Endothelial cell of umbilical vein (primary cell): ENCODE measurements at regions not wholly inside any gene's neighbourhood (a gene's known extent, or its start where the extent isn't known, plus 50 kb on each side); places are given as distances from the start of the nearest gene placed in this dataset.

Source experiments
- BruUV-seq: library from RNA; stranded (reverse); fragments of 400-500 nt; replicated peaks from 2 replicates; lab custom pipeline; 2021; lab: Mats Ljungman, UMichigan
- CTCF ChIA-PET: fragments of 300-600, 350-600 bp; sonication (Branson Sonifier 250); formaldehyde crosslinking; loops from one replicate; lab custom pipeline; 2021; ENCODE audit warnings: antibody characterized with exemption, inconsistent platforms; lab: Charles Lee
- POLR2A ChIA-PET: fragments of 300-600, 350-600 bp; sonication (Branson Sonifier 250); formaldehyde crosslinking; loops from one replicate; lab custom pipeline; 2021; ENCODE audit warnings: antibody characterized with exemption, inconsistent platforms; lab: Charles Lee
- DNase-seq: peaks from one replicate; pipeline ENCODE4 v3.0.0-alpha.2; 2011; ENCODE audit warnings: low read depth, low spot score
- FAIRE-seq: peaks from 2 replicates; lab custom pipeline; 2011; peaks lifted over from hg19 to GRCh38; lab: Jason Lieb, UNC
- H2AFZ ChIP-seq: 2 replicates; pipeline ENCODE4 v1.6.0; 2012; ENCODE audit warnings: low read depth, low read length, control low read depth, inconsistent platforms
- H3K27ac ChIP-seq: 2 replicates; pipeline ENCODE4 v1.5.1; 2011; ENCODE audit warnings: low read depth, mild to moderate bottlenecking, control low read depth, low read length, moderate library complexity; ENCODE audit not compliant: insufficient read depth
- H3K27me3 ChIP-seq, 2 experiments: 2 replicates each; pipeline versions ENCODE4 v1.6.0 to v1.6.1; 2011; ENCODE audit warnings: low read length in 2 of 2, mixed read lengths in 1 of 2; ENCODE audit not compliant: control insufficient read depth in 2 of 2, insufficient read depth in 2 of 2
- H3K36me3 ChIP-seq, 2 experiments: 2 replicates in 1 of 2; 3 replicates in 1 of 2; pipeline ENCODE4 v1.5.1; 2011; ENCODE audit warnings: low read length in 2 of 2, mild to moderate bottlenecking in 1 of 2, moderate library complexity in 1 of 2; ENCODE audit not compliant: control insufficient read depth in 2 of 2, insufficient read depth in 2 of 2; ENCODE audit errors: extremely low read depth in 1 of 2
- H3K4me1 ChIP-seq: 3 replicates; pipeline ENCODE4 v1.5.1; 2011; ENCODE audit warnings: mild to moderate bottlenecking, low read length; ENCODE audit not compliant: control insufficient read depth, insufficient read depth; ENCODE audit errors: extremely low read depth
- H3K4me2 ChIP-seq: 2 replicates; pipeline ENCODE4 v1.6.1; 2011; ENCODE audit warnings: low read length, control low read depth, mixed read lengths; ENCODE audit not compliant: insufficient read depth
- H3K4me3 ChIP-seq, 3 experiments: fragments of 200-600 bp in 1 of 3; sonication (generic), shearing (Covaris generic) in 1 of 3; replicated peaks in 1 of 3; 2 replicates each; pipeline ENCODE4 v1.5.1; 2011 to 2016; ENCODE audit warnings: control low read depth in 3 of 3, low read length in 3 of 3, mild to moderate bottlenecking in 2 of 3, inconsistent platforms in 1 of 3, low read depth in 1 of 3, moderate library complexity in 1 of 3; ENCODE audit not compliant: insufficient read depth in 1 of 3
- H3K79me2 ChIP-seq: 2 replicates; pipeline ENCODE4 v1.6.0; 2012; ENCODE audit warnings: low read length, inconsistent platforms; ENCODE audit not compliant: control insufficient read depth, insufficient read depth
- H3K9ac ChIP-seq: replicated peaks from 2 replicates; pipeline ENCODE3; 2011; ENCODE audit warnings: low read length, control low read depth; ENCODE audit not compliant: insufficient read depth; ENCODE audit errors: extremely low read depth
- H3K9me1 ChIP-seq: replicated peaks from 3 replicates; pipeline ENCODE4 v1.6.0; 2011; ENCODE audit warnings: mild to moderate bottlenecking, low read length; ENCODE audit not compliant: control insufficient read depth, insufficient read depth; ENCODE audit errors: extremely low read depth
- H3K9me3 ChIP-seq: replicated peaks from 2 replicates; pipeline ENCODE4 v1.5.1; 2012; ENCODE audit warnings: low read length, inconsistent platforms; ENCODE audit not compliant: control insufficient read depth, insufficient read depth
- H4K20me1 ChIP-seq: replicated peaks from 2 replicates; pipeline ENCODE3; 2011; ENCODE audit warnings: mild to moderate bottlenecking, low read length; ENCODE audit not compliant: control insufficient read depth, insufficient read depth; ENCODE audit errors: extremely low read depth
- CTCF ChIP-seq, 2 donors: IDR thresholded peaks; 1 replicate in 1 of 2; 2 replicates in 1 of 2; pipeline ENCODE4 v1.5.1; 2011; ENCODE audit warnings: low read length in 2 of 2, mild to moderate bottlenecking in 2 of 2, moderate library complexity in 2 of 2, control low read depth in 1 of 2, inconsistent platforms in 1 of 2, low read depth in 1 of 2; ENCODE audit not compliant: insufficient read depth in 1 of 2; ENCODE audit errors: extremely low read depth in 1 of 2
- EZH2 ChIP-seq: IDR thresholded peaks from 2 replicates; pipeline ENCODE4 v1.6.1; 2012; ENCODE audit warnings: borderline replicate concordance, low read depth, mild to moderate bottlenecking, moderate library complexity, low read length, inconsistent platforms; ENCODE audit not compliant: severe bottlenecking
- FOS ChIP-seq: IDR thresholded peaks from 2 replicates; pipeline ENCODE4 v1.6.1; 2011; ENCODE audit warnings: mild to moderate bottlenecking, low read length, moderate library complexity, borderline replicate concordance; ENCODE audit not compliant: insufficient read depth
- GATA2 ChIP-seq: IDR thresholded peaks from 2 replicates; pipeline ENCODE4 v1.7.0; 2011; ENCODE audit warnings: low read depth, mild to moderate bottlenecking, moderate library complexity, mixed read lengths, low read length; ENCODE audit not compliant: insufficient read length, insufficient read depth
- JUN ChIP-seq: IDR thresholded peaks from 2 replicates; pipeline ENCODE4 v1.6.1; 2011; ENCODE audit warnings: borderline replicate concordance, low read depth; ENCODE audit not compliant: insufficient read length, insufficient read depth
- MAX ChIP-seq: IDR thresholded peaks from 2 replicates; pipeline ENCODE4 v1.6.1; 2011; ENCODE audit not compliant: insufficient read depth, insufficient read length
- MYC ChIP-seq: IDR thresholded peaks from one replicate; pipeline ENCODE4 v1.6.1; 2011; ENCODE audit warnings: mild to moderate bottlenecking, low read depth, low read length
- POLR2A ChIP-seq: IDR thresholded peaks from 2 replicates; pipeline ENCODE4 v1.6.1; 2012; ENCODE audit warnings: low read depth, mild to moderate bottlenecking, control low read depth, low read length
- POLR2AphosphoS5 ChIP-seq: IDR thresholded peaks from 2 replicates; pipeline ENCODE4 v1.6.1; 2012; ENCODE audit warnings: low read depth, mild to moderate bottlenecking, control low read depth, low read length, moderate library complexity; ENCODE audit not compliant: insufficient read depth
- dilution Hi-C: fragments of 300-500 bp; cut with MboI; formaldehyde crosslinking; loops from one replicate; pipeline ENCODE4 v1.15.0; 2019; ENCODE audit warnings: low sequenced_read_pairs; ENCODE audit not compliant: extremely low pct_ligation_motif_present
- intact Hi-C: fragments of 100-400 bp; cut with micrococcal nuclease; formaldehyde crosslinking; loops from one replicate; pipeline ENCODE4 v1.10.0; 2022

DNA sequence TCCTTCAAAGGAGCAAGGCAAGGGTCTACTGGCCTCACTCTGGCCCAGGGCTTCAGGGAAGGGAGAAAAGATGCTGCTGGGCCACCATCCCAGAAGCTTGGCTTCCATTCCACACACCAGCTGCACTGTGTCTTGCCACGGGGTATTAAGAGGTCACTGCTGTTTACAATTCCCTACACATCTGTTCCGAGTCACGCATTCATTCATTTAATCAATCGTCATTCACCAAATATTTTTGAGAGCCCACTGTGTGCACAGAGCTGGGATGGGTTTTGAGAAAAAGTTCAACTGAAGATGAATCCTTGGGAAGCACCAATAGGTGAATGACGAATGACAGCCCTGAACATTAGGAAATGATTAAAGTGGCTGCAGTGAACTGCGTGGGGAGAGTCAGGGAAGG, 101.7 kb downstream of the NAV1 start:
- dilution Hi-C loops = no loop called here

More for the DNA sequence above, 101.7 kb downstream of the NAV1 start:
- Histone ChIP-seq H4K20me1 (no peaks in the 10 kb centered on the region), H3K36me3 (no peaks in the 10 kb centered on the region), H3K27ac (no peak overlapping the region), H3K4me3 (no peak overlapping the region), H3K9me1 (no peaks in the 10 kb centered on the region), H3K4me1 (peaks cover 27% of the 10 kb centered on the region), H3K4me2 (no peak overlapping the region), H2AFZ (no peak overlapping the region), H3K27me3 (no peaks in the 10 kb centered on the region), H3K9ac (no peak overlapping the region), H3K79me2 (peaks cover 23% of the 10 kb centered on the region), H3K9me3 (no peaks in the 10 kb centered on the region)
- FAIRE-seq = no peak
- intact Hi-C loops = no loop called here
- BruUV-seq = no TSS peak
- ChIA-PET POLR2A (no interaction called here), CTCF (interaction anchor here (0.9 kb wide), 1 partner anchor 8 kb away, joined by 3 read pairs; no protein-coding TSS in a partner anchor)
- no peak for TF ChIP-seq MAX
- TF ChIP-seq JUN = no peak
- TF ChIP-seq CTCF (IDR thresholded peaks at IDR 0.05; ENCODE audit: extremely low read depth in 1 of 2, insufficient read depth in 1 of 2, low read depth in 1 of 2, low read length in 2 of 2) = no peak
- no peak for TF ChIP-seq EZH2
- TF ChIP-seq MYC = no peak
- no peak for TF ChIP-seq POLR2A
- TF ChIP-seq POLR2AphosphoS5 = no peak
- TF ChIP-seq FOS = no peak
- TF ChIP-seq GATA2 = no peak
- no peak for DNase-seq
